ENCODE measurements at regions not wholly inside any gene's neighbourhood (a gene's known extent, or its start where the extent isn't known, plus 50 kb on each side); places are given as distances from the start of the nearest gene placed in this dataset.

GRCh38 chr7:35495844-35496243 is 199.1 kb downstream of the HERPUD2 start:
- peaks cover 2% of the 10 kb centered on the region; the same call in 1 of the 2 replicates for H3K27me3 ChIP-seq (ENCODE audit: control insufficient read depth, insufficient read depth, low read length)
- H3K36me3 ChIP-seq (ENCODE audit: control insufficient read depth, insufficient read depth, low read length) = no peaks in the 10 kb centered on the region
- no peaks in the 10 kb centered on the region for H3K9me1 ChIP-seq (ENCODE audit: insufficient read depth, low read length)
- no peak overlapping the region for H3K18ac ChIP-seq (ENCODE audit: low read depth, low read length)
- no TSS peak for BruUV-seq (replicated peaks)
- in situ Hi-C loops (cut with MboI; ENCODE audit: low sequenced_read_pairs) (no loop called here), dilution Hi-C loops (cut with HindIII; ENCODE audit: low sequenced_read_pairs, unreplicated experiment) (no loop called here), intact Hi-C loops (cut with micrococcal nuclease) (no loop called here)
- no peak overlapping the region for H2BK15ac ChIP-seq (ENCODE audit: low read depth, low read length)
- H3K14ac ChIP-seq (replicated peaks; ENCODE audit: low read depth, low read length) = no peak overlapping the region
- H4K91ac ChIP-seq (ENCODE audit: insufficient read depth, low read depth, low read length) = no peak overlapping the region
- no peak overlapping the region for H4K8ac ChIP-seq (ENCODE audit: low read depth in 2 of 2, low read length in 2 of 2)
- H3K79me1 ChIP-seq (ENCODE audit: low read depth in 1 of 2, low read length in 2 of 2) = no peaks in the 10 kb centered on the region
- no peak overlapping the region for H3K23ac ChIP-seq (ENCODE audit: low read depth, low read length)
- H3K4me3 ChIP-seq (ENCODE audit: insufficient read depth, low read depth, low read length) = no peak overlapping the region
- ATAC-seq (ENCODE audit: low read depth) (no peak), DNase-seq (no peak)
- H4K20me1 ChIP-seq (ENCODE audit: insufficient read depth, low read length) = no peaks in the 10 kb centered on the region
- no peak overlapping the region for H2AFZ ChIP-seq (replicated peaks; ENCODE audit: low read length, poor library complexity)
- TF ChIP-seq CHD1 (IDR thresholded peaks at IDR 0.05; ENCODE audit: low read depth, low read length) (no peak), MAZ (IDR thresholded peaks at IDR 0.05; ENCODE audit: borderline replicate concordance, low read depth, low read length) (no peak), POLR2A (IDR thresholded peaks at IDR 0.05; ENCODE audit: low read depth, low read length) (no peak), FOS (IDR thresholded peaks at IDR 0.05; ENCODE audit: low read depth, low read length) (no peak), RCOR1 (IDR thresholded peaks at IDR 0.05; ENCODE audit: insufficient replicate concordance, low read length) (no peak), CTCF (conservative IDR thresholded peaks at IDR 0.05; ENCODE audit: low read depth, low read length) (no peak), MXI1 (IDR thresholded peaks at IDR 0.05; ENCODE audit: borderline replicate concordance, low read depth, low read length) (no peak), BHLHE40 (IDR thresholded peaks at IDR 0.05; ENCODE audit: low read depth, low read length) (no peak), RFX5 (IDR thresholded peaks at IDR 0.05; ENCODE audit: low read depth, low read length) (no peak), SMC3 (IDR thresholded peaks at IDR 0.05; ENCODE audit: low read depth, low read length) (no peak), RAD21 (IDR thresholded peaks at IDR 0.05; ENCODE audit: low read length) (no peak), MAFK (IDR thresholded peaks at IDR 0.05; ENCODE audit: low read depth, low read length) (no peak), NFE2L2 (IDR thresholded peaks at IDR 0.05; ENCODE audit: low read depth, low read length) (no peak), CEBPB (IDR thresholded peaks at IDR 0.05; ENCODE audit: low read depth, low read length) (no peak)
- TF ChIP-seq, protein P1, sequence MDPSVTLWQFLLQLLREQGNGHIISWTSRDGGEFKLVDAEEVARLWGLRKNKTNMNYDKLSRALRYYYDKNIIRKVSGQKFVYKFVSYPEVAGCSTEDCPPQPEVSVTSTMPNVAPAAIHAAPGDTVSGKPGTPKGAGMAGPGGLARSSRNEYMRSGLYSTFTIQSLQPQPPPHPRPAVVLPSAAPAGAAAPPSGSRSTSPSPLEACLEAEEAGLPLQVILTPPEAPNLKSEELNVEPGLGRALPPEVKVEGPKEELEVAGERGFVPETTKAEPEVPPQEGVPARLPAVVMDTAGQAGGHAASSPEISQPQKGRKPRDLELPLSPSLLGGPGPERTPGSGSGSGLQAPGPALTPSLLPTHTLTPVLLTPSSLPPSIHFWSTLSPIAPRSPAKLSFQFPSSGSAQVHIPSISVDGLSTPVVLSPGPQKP (IDR thresholded peaks at IDR 0.05; ENCODE audit: borderline replicate concordance, low read depth, low read length) = no peak
- TF ChIP-seq, protein P2, sequence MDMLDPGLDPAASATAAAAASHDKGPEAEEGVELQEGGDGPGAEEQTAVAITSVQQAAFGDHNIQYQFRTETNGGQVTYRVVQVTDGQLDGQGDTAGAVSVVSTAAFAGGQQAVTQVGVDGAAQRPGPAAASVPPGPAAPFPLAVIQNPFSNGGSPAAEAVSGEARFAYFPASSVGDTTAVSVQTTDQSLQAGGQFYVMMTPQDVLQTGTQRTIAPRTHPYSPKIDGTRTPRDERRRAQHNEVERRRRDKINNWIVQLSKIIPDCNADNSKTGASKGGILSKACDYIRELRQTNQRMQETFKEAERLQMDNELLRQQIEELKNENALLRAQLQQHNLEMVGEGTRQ (IDR thresholded peaks at IDR 0.05; ENCODE audit: low read depth, low read length) = no peak
- no peaks in the 10 kb centered on the region for H3K9me3 ChIP-seq (ENCODE audit: control insufficient read depth, insufficient read depth, low read length)
- H2BK20ac ChIP-seq (ENCODE audit: low read depth, low read length) = no peak overlapping the region
- no CpG with 5 or more reads among the region's 3 CpGs for WGBS, 2 experiments (ENCODE audit: extremely low coverage in 2 of 2, insufficient read length in 1 of 2)
- no peak overlapping the region for H4K5ac ChIP-seq (ENCODE audit: low read depth, low read length)
- no peak overlapping the region for H2BK120ac ChIP-seq (ENCODE audit: low read depth, low read length)
- H3K4ac ChIP-seq (ENCODE audit: low read depth, low read length) = no peak overlapping the region
- no peak overlapping the region for H2AK9ac ChIP-seq (replicated peaks; ENCODE audit: low read depth, low read length, poor library complexity)
- ChIA-PET POLR2A (ENCODE audit: unreplicated experiment) (no interaction called here), CTCF (no interaction called here)
- H3K27ac ChIP-seq (ENCODE audit: insufficient read depth, low read length) = no peak overlapping the region
- H3K56ac ChIP-seq (ENCODE audit: extremely low read depth, insufficient read depth, low read length) = no peak overlapping the region
- no peaks in the 10 kb centered on the region for H3K4me1 ChIP-seq (ENCODE audit: control insufficient read depth, insufficient read depth, low read length)
- H3K9ac ChIP-seq (ENCODE audit: low read depth, low read length) = no peak overlapping the region
- H2BK5ac ChIP-seq (ENCODE audit: low read depth, low read length, poor library complexity, severe bottlenecking) = no peak overlapping the region
- no peak overlapping the region for H2AK5ac ChIP-seq (ENCODE audit: low read depth, low read length)
- H3K4me2 ChIP-seq (ENCODE audit: low read depth, low read length) = no peak overlapping the region

Measured in IMR-90 (cell line).